ENCODE measurements at regions not wholly inside any gene's neighbourhood (a gene's known extent, or its start where the extent isn't known, plus 50 kb on each side); places are given as distances from the start of the nearest gene placed in this dataset.

DNA sequence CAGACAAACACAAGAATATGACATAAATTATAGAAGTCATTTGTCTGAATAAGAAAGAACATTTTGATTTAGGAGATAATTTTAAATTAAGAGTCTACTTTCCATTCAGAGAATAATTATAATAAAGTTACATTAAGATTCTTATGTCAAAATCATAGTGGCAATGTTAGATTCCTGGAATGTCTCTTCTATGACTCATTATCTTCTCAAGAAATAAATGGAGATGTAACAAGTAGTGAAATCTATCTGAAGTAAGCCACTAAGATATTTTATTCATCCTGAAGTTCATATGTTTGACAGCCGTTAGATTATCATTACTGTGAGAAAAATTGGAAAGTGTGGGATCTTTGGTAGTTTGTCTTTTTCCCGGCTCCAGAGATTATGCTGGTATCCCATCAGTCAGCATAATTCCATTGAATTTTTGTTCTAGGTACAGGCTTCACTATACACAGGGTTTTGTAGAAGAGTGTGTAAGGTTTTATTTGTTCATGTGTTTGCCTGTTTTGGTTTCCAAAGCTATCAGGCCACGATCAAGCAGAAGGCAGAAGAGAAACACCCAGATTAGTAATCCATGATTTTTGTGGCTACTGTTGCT is 1246.6 kb upstream of the LRRTM1 start:
- intact Hi-C loops (cut with micrococcal nuclease) = no loop called here
- DNase-seq = no peak
- H3K9me3 ChIP-seq (replicated peaks) = peaks cover 13% of the 10 kb centered on the region

DNA sequence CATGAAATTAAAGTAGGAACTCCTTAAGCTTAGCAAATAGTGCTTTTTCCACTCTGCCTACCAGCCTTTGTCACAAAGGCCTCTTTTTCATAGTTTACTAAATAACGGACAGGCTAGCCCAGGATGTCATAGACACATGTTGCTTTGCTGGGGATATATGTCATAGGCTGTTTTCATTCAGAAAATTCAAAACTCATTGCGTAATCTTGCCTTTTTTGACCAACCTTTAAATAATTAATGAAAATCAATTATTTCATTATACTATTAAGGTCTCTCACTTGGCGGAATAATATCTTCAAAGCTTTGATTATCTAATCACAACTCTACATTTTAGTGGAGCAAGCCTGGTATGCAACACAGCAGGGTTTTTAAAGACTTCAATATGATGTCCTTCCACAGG is 1245.7 kb upstream of the LRRTM1 start:
- Histone ChIP-seq H3K4me1 (no peaks in the 10 kb centered on the region), H3K27me3 (ENCODE audit: low read depth) (no peaks in the 10 kb centered on the region), H3K27ac (replicated peaks) (no peak overlapping the region), H3K9me3 (replicated peaks) (peaks cover 4% of the 10 kb centered on the region), H3K36me3 (no peaks in the 10 kb centered on the region), H3K4me3 (no peak overlapping the region)
- TF ChIP-seq, protein P1, sequence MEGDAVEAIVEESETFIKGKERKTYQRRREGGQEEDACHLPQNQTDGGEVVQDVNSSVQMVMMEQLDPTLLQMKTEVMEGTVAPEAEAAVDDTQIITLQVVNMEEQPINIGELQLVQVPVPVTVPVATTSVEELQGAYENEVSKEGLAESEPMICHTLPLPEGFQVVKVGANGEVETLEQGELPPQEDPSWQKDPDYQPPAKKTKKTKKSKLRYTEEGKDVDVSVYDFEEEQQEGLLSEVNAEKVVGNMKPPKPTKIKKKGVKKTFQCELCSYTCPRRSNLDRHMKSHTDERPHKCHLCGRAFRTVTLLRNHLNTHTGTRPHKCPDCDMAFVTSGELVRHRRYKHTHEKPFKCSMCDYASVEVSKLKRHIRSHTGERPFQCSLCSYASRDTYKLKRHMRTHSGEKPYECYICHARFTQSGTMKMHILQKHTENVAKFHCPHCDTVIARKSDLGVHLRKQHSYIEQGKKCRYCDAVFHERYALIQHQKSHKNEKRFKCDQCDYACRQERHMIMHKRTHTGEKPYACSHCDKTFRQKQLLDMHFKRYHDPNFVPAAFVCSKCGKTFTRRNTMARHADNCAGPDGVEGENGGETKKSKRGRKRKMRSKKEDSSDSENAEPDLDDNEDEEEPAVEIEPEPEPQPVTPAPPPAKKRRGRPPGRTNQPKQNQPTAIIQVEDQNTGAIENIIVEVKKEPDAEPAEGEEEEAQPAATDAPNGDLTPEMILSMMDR (IDR thresholded peaks at IDR 0.05; ENCODE audit: borderline replicate concordance) = no peak
- DNase-seq = no peak
- intact Hi-C loops (cut with micrococcal nuclease) = no loop called here

More for the DNA sequence above, 1246.6 kb upstream of the LRRTM1 start:
- no peak overlapping the region for H3K27ac ChIP-seq (replicated peaks)
- TF ChIP-seq, protein P1 (IDR thresholded peaks at IDR 0.05; ENCODE audit: borderline replicate concordance) = no peak
- H3K4me3 ChIP-seq = no peak overlapping the region
- no peaks in the 10 kb centered on the region for H3K36me3 ChIP-seq
- no peaks in the 10 kb centered on the region for H3K4me1 ChIP-seq
- H3K27me3 ChIP-seq (ENCODE audit: low read depth) = no peaks in the 10 kb centered on the region

DNA sequence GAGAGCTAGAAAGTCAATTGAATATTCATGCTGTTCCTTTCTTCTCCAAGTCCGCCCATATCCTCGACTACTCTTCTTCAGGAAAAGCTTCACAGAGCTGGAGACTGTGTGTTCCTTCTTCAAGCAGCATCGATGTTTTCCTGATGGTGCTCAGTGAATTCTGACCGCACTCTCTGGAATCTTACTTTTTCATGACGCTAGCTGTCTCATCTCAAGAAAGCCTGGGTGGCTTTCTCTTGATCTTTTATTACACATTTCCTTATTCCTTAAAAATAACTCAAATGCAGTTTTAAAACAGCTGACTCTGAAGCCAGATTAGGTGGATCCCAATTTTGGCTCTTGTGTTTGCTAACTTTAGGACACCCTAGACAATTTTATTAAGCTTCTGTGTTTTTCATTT is 1245.1 kb upstream of the LRRTM1 start:
- TF ChIP-seq, protein P1 (IDR thresholded peaks at IDR 0.05; ENCODE audit: borderline replicate concordance) = no peak
- no peaks in the 10 kb centered on the region for H3K4me1 ChIP-seq
- no peak overlapping the region for H3K27ac ChIP-seq (replicated peaks)
- DNase-seq = no peak
- H3K36me3 ChIP-seq = no peaks in the 10 kb centered on the region
- H3K4me3 ChIP-seq = no peak overlapping the region
- no peaks in the 10 kb centered on the region for H3K9me3 ChIP-seq (replicated peaks)
- intact Hi-C loops (cut with micrococcal nuclease) = no loop called here
- H3K27me3 ChIP-seq (ENCODE audit: low read depth) = no peaks in the 10 kb centered on the region

DNA sequence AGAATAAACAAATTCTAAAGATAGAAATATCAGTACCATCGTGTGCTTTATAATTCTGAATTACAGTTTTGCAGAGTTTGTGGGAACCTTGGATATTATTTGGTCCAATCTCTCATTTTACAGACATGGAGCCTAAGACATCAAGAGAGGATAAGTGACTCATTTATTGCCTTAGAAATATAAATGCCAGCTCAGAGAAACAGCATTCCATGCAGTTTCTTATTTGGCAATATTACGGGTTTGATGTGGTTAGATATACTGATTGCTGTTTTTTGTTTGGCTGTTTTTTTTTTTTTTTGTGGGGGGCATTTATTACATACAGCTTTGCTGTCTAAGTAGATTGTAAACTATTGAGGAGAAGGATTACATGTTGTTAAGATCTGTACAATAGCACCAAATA is 1241.1 kb upstream of the LRRTM1 start:
- Histone ChIP-seq H3K9me3 (replicated peaks) (no peaks in the 10 kb centered on the region), H3K4me3 (no peak overlapping the region), H3K4me1 (no peaks in the 10 kb centered on the region), H3K27me3 (ENCODE audit: low read depth) (no peaks in the 10 kb centered on the region), H3K36me3 (no peaks in the 10 kb centered on the region), H3K27ac (replicated peaks) (no peak overlapping the region)
- intact Hi-C loops (cut with micrococcal nuclease) = no loop called here
- TF ChIP-seq, protein P1 (IDR thresholded peaks at IDR 0.05; ENCODE audit: borderline replicate concordance) = no peak
- no peak for DNase-seq

DNA sequence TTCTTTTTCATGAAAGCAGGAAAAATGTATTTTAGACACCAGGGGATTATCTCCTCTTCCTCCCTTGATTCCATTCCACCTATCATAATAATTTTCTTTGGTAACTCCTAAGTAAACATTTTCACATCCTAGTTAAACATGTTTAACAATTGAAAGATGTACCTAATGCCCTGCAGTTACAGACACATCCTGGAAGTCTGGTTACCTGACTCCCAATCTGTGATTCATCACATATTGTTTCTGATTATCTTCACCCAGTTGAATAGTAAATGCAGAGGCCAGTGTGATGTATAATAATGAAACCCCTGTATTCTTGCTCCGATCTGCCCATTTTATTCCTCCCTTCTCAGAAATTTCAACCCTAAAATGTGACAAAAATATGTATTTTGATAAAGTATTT is 1237.6 kb upstream of the LRRTM1 start:
- Histone ChIP-seq H3K27me3 (ENCODE audit: low read depth) (no peaks in the 10 kb centered on the region), H3K36me3 (no peaks in the 10 kb centered on the region), H3K4me3 (no peak overlapping the region), H3K4me1 (no peaks in the 10 kb centered on the region), H3K27ac (replicated peaks) (no peak overlapping the region), H3K9me3 (replicated peaks) (no peaks in the 10 kb centered on the region)
- TF ChIP-seq, protein P1 (IDR thresholded peaks at IDR 0.05; ENCODE audit: borderline replicate concordance) = no peak
- no peak for DNase-seq
- intact Hi-C loops (cut with micrococcal nuclease) = no loop called here

Measured in left ventricle myocardium inferior (tissue), 1 donor.